IMR-90 (cell line): ENCODE measurements at regions not wholly inside any gene's neighbourhood (a gene's known extent, or its start where the extent isn't known, plus 50 kb on each side); places are given as distances from the start of the nearest gene placed in this dataset.

Experiments used
- ATAC-seq: fragments of 200-7000 bp; cut with Tn5 transposase; 2 replicates; pipeline ENCODE4 v1.9.1; 2020; ENCODE audit warnings: low read depth, mild to moderate bottlenecking, moderate library complexity
- BruUV-seq: library from RNA; stranded (reverse); fragments of 400-500 nt; replicated peaks from 2 replicates; lab custom pipeline; 2021; lab: Mats Ljungman, UMichigan
- CTCF ChIA-PET: fragments of 300-600 bp; formaldehyde crosslinking; extraction: SDS; loops from one replicate; lab custom pipeline; 2021; ENCODE audit warnings: antibody characterized with exemption; lab: Yijun Ruan, JAX
- POLR2A ChIA-PET: fragments of 300-600 bp; sonication (Branson Sonifier 250); formaldehyde crosslinking; loops from one replicate; lab custom pipeline; 2022; ENCODE audit warnings: antibody characterized with exemption; ENCODE audit not compliant: unreplicated experiment; lab: Charles Lee
- DNase-seq: peaks from one replicate; pipeline ENCODE4 v3.0.0; 2013
- H2AFZ ChIP-seq: replicated peaks from 2 replicates; pipeline ENCODE3; 2013; ENCODE audit warnings: low read length, mild to moderate bottlenecking; ENCODE audit not compliant: poor library complexity
- H2AK5ac ChIP-seq: 2 replicates; pipeline ENCODE4 v1.6.1; 2013; ENCODE audit warnings: low read depth, low read length, inconsistent platforms
- H2AK9ac ChIP-seq: replicated peaks from 2 replicates; pipeline ENCODE3; 2013; ENCODE audit warnings: mild to moderate bottlenecking, low read depth, low read length, moderate library complexity; ENCODE audit not compliant: poor library complexity
- H2BK120ac ChIP-seq: 2 replicates; pipeline ENCODE4 v1.6.1; 2013; ENCODE audit warnings: low read depth, low read length, inconsistent platforms
- H2BK15ac ChIP-seq: 3 replicates; pipeline ENCODE4 v1.6.1; 2013; ENCODE audit warnings: low read depth, low read length, inconsistent platforms
- H2BK20ac ChIP-seq: 2 replicates; pipeline ENCODE4 v1.6.1; 2013; ENCODE audit warnings: low read depth, mild to moderate bottlenecking, inconsistent platforms, low read length, moderate library complexity
- H2BK5ac ChIP-seq: 2 replicates; pipeline ENCODE4 v1.6.1; 2013; ENCODE audit warnings: mild to moderate bottlenecking, low read depth, low read length, inconsistent platforms; ENCODE audit not compliant: poor library complexity, severe bottlenecking
- H3K14ac ChIP-seq: replicated peaks from 2 replicates; pipeline ENCODE4 v1.6.1; 2013; ENCODE audit warnings: low read depth, low read length, inconsistent platforms
- H3K18ac ChIP-seq: 2 replicates; pipeline ENCODE4 v1.6.1; 2013; ENCODE audit warnings: low read depth, low read length, control low read depth
- H3K23ac ChIP-seq: 2 replicates; pipeline ENCODE4 v1.6.1; 2013; ENCODE audit warnings: low read depth, low read length, inconsistent platforms
- H3K27ac ChIP-seq: 2 replicates; pipeline ENCODE4 v1.5.1; 2013; ENCODE audit warnings: mild to moderate bottlenecking, control low read depth, low read length; ENCODE audit not compliant: insufficient read depth
- H3K27me3 ChIP-seq: 2 replicates; pipeline ENCODE4 v1.6.1; 2013; ENCODE audit warnings: low read length; ENCODE audit not compliant: control insufficient read depth, insufficient read depth
- H3K36me3 ChIP-seq: 2 replicates; pipeline ENCODE4 v1.6.1; 2013; ENCODE audit warnings: low read length, mixed read lengths; ENCODE audit not compliant: control insufficient read depth, insufficient read depth
- H3K4ac ChIP-seq: 2 replicates; pipeline ENCODE4 v1.6.1; 2013; ENCODE audit warnings: low read depth, low read length, inconsistent platforms
- H3K4me1 ChIP-seq: 2 replicates; pipeline ENCODE4 v1.6.1; 2013; ENCODE audit warnings: low read length, mixed read lengths; ENCODE audit not compliant: control insufficient read depth, insufficient read depth
- H3K4me2 ChIP-seq: 2 replicates; pipeline ENCODE4 v1.6.1; 2013; ENCODE audit warnings: low read depth, mild to moderate bottlenecking, control low read depth, low read length, moderate library complexity
- H3K4me3 ChIP-seq: 2 replicates; pipeline ENCODE4 v1.5.1; 2013; ENCODE audit warnings: low read depth, mild to moderate bottlenecking, control low read depth, low read length, moderate library complexity; ENCODE audit not compliant: insufficient read depth
- H3K56ac ChIP-seq: 2 replicates; pipeline ENCODE4 v1.6.1; 2013; ENCODE audit warnings: low read length, inconsistent platforms; ENCODE audit not compliant: insufficient read depth; ENCODE audit errors: extremely low read depth
- H3K79me1 ChIP-seq, 2 experiments: 2 replicates each; pipeline ENCODE4 v1.6.1; 2013; ENCODE audit warnings: low read length in 2 of 2, inconsistent platforms in 1 of 2, low read depth in 1 of 2
- H3K9ac ChIP-seq: 2 replicates; pipeline ENCODE4 v1.6.1; 2013; ENCODE audit warnings: low read depth, low read length, control low read depth
- H3K9me1 ChIP-seq: 2 replicates; pipeline ENCODE4 v1.6.1; 2013; ENCODE audit warnings: low read length, inconsistent platforms; ENCODE audit not compliant: insufficient read depth
- H3K9me3 ChIP-seq: 2 replicates; pipeline ENCODE4 v1.6.1; 2013; ENCODE audit warnings: low read length; ENCODE audit not compliant: control insufficient read depth, insufficient read depth
- H4K20me1 ChIP-seq: 2 replicates; pipeline ENCODE4 v1.6.1; 2013; ENCODE audit warnings: low read length, inconsistent platforms; ENCODE audit not compliant: insufficient read depth
- H4K5ac ChIP-seq: 2 replicates; pipeline ENCODE4 v1.6.1; 2013; ENCODE audit warnings: mild to moderate bottlenecking, low read depth, low read length, control low read depth
- H4K8ac ChIP-seq, 2 experiments: 2 replicates each; pipeline ENCODE4 v1.6.1; 2013; ENCODE audit warnings: low read depth in 2 of 2, low read length in 2 of 2, control low read depth in 1 of 2, inconsistent platforms in 1 of 2
- H4K91ac ChIP-seq: 2 replicates; pipeline ENCODE4 v1.6.1; 2013; ENCODE audit warnings: low read depth, low read length, inconsistent platforms; ENCODE audit not compliant: insufficient read depth
- CEBPB ChIP-seq: IDR thresholded peaks from 2 replicates; pipeline ENCODE4 v1.6.1; 2012; ENCODE audit warnings: low read depth, low read length, improper control_type of control experiment
- CHD1 ChIP-seq: IDR thresholded peaks from 2 replicates; pipeline ENCODE4 v1.6.1; 2012; ENCODE audit warnings: low read depth, low read length, improper control_type of control experiment
- MXI1 ChIP-seq: IDR thresholded peaks from 2 replicates; pipeline ENCODE4 v1.6.1; 2012; ENCODE audit warnings: low read depth, mild to moderate bottlenecking, low read length, moderate library complexity, borderline replicate concordance
- WGBS, 2 experiments: methylation state at CpG; one replicate each; pipeline versions ENCODE4 v1.1.5 to v1.1.7; 2013; ENCODE audit warnings: missing lambda C conversion rate in 2 of 2; ENCODE audit not compliant: insufficient read length in 1 of 2; ENCODE audit errors: extremely low coverage in 2 of 2; 5-methylcytosine and 5-hydroxymethylcytosine counted together
- dilution Hi-C: fragments of 300-500 bp; cut with HindIII; formaldehyde crosslinking; loops from one replicate; pipeline ENCODE4 v1.14.3; 2018; ENCODE audit warnings: low sequenced_read_pairs; ENCODE audit not compliant: unreplicated experiment
- in situ Hi-C: fragments of 300-500 bp; cut with MboI; formaldehyde crosslinking; loops from 3 replicates; pipeline ENCODE4 v1.14.3; 2019; ENCODE audit warnings: low sequenced_read_pairs, inconsistent platforms, mixed read lengths
- intact Hi-C: fragments of 100-400 bp; cut with micrococcal nuclease; formaldehyde crosslinking; loops from 2 replicates; pipeline ENCODE4 v1.10.0; 2022

- H3K4me2 ChIP-seq: no peak overlapping the region
- no peak overlapping the region for H2AK9ac ChIP-seq
- BruUV-seq: no TSS peak
- TF ChIP-seq MXI1 (no peak), CEBPB (peak; percentile 44), CHD1 (no peak)
- no peak overlapping the region for H2AK5ac ChIP-seq
- no peaks in the 10 kb centered on the region for H3K27me3 ChIP-seq
- dilution Hi-C loops: no loop called here
- H2BK5ac ChIP-seq: no peak overlapping the region
- no peak overlapping the region for H3K27ac ChIP-seq
- no peak overlapping the region for H4K5ac ChIP-seq
- H3K56ac ChIP-seq: no peak overlapping the region
- H3K18ac ChIP-seq: no peak overlapping the region; the same call in 1 of the 2 replicates
- H3K23ac ChIP-seq: no peak overlapping the region
- H3K14ac ChIP-seq: no peak overlapping the region
- no peaks in the 10 kb centered on the region for H3K9me1 ChIP-seq
- no peak overlapping the region for H2BK15ac ChIP-seq
- no peak overlapping the region for H3K9ac ChIP-seq
- no peaks in the 10 kb centered on the region for H3K79me1 ChIP-seq
- H2AFZ ChIP-seq: no peak overlapping the region
- no peaks in the 10 kb centered on the region for H3K36me3 ChIP-seq
- no peak overlapping the region for H4K91ac ChIP-seq
- DNase-seq (peak; percentile 38), ATAC-seq (peak; percentile 40; the same call in 1 of the 2 replicates)
- no peak overlapping the region for H4K8ac ChIP-seq
- no peak overlapping the region for H2BK120ac ChIP-seq
- no peaks in the 10 kb centered on the region for H4K20me1 ChIP-seq
- no peak overlapping the region for H2BK20ac ChIP-seq
- ChIA-PET CTCF (no interaction called here), POLR2A (no interaction called here)
- intact Hi-C loops: no loop called here
- H3K4ac ChIP-seq: no peak overlapping the region
- no CpG with 5 or more reads among the region's 3 CpGs for WGBS, 2 experiments
- in situ Hi-C loops: loop anchor here (10.0 kb wide), 1 partner anchor 367 kb away; no protein-coding TSS in a partner anchor
- no peaks in the 10 kb centered on the region; the same call in none of the 2 replicates for H3K4me1 ChIP-seq
- no peaks in the 10 kb centered on the region for H3K9me3 ChIP-seq
- no peak overlapping the region for H3K4me3 ChIP-seq
These were observed 634.9 kb downstream of the LTN1 start for GRCh38 chr21:28357743-28358142.
